H1 (cell line): ENCODE measurements at regions not wholly inside any gene's neighbourhood (a gene's known extent, or its start where the extent isn't known, plus 50 kb on each side); places are given as distances from the start of the nearest gene placed in this dataset.

ENCODE experiments used
- CTCF ChIA-PET: fragments of 300-600 bp; sonication (Branson Sonifier 250); formaldehyde crosslinking; loops from one replicate; lab custom pipeline; 2021; ENCODE audit not compliant: partially characterized antibody; lab: Charles Lee
- POLR2A ChIA-PET: fragments of 300-600 bp; sonication (Branson Sonifier 250); formaldehyde crosslinking; loops from one replicate; lab custom pipeline; 2021; ENCODE audit warnings: inconsistent platforms; ENCODE audit not compliant: partially characterized antibody; lab: Charles Lee
- DNase-seq, 2 experiments: peaks; one replicate each; pipeline versions ENCODE4 v3.0.0 to v3.0.0-alpha.2; 2010 to 2022; ENCODE audit warnings: low spot score in 2 of 2, low read depth in 1 of 2, mixed read lengths in 1 of 2
- FAIRE-seq: peaks from 2 replicates; lab custom pipeline; 2011; peaks lifted over from hg19 to GRCh38; lab: Jason Lieb, UNC
- H2AFZ ChIP-seq: 2 replicates; pipeline ENCODE4 v1.8.1; 2012; ENCODE audit warnings: low read length, inconsistent platforms
- H2AK5ac ChIP-seq: 2 replicates; pipeline ENCODE4 v1.6.1; 2013; ENCODE audit warnings: low read depth, low read length
- H2BK120ac ChIP-seq: replicated peaks from 2 replicates; pipeline ENCODE3; 2013; ENCODE audit warnings: low read depth, low read length, inconsistent platforms
- H2BK12ac ChIP-seq: 2 replicates; pipeline ENCODE4 v1.6.1; 2013; ENCODE audit warnings: low read depth, low read length
- H2BK15ac ChIP-seq: 2 replicates; pipeline ENCODE4 v1.6.1; 2013; ENCODE audit warnings: low read length
- H2BK20ac ChIP-seq: 2 replicates; pipeline ENCODE4 v1.6.1; 2013; ENCODE audit warnings: low read length
- H2BK5ac ChIP-seq: 2 replicates; pipeline ENCODE4 v1.6.1; 2013; ENCODE audit warnings: low read depth, low read length
- H3K14ac ChIP-seq: 2 replicates; pipeline ENCODE4 v1.6.1; 2013; ENCODE audit warnings: inconsistent platforms; ENCODE audit not compliant: insufficient read length
- H3K18ac ChIP-seq: 2 replicates; pipeline ENCODE4 v1.6.1; 2013; ENCODE audit warnings: low read length; ENCODE audit errors: extremely low read depth
- H3K23ac ChIP-seq: 2 replicates; pipeline ENCODE4 v1.6.1; 2013; ENCODE audit warnings: inconsistent platforms; ENCODE audit not compliant: insufficient read length
- H3K23me2 ChIP-seq: 2 replicates; pipeline ENCODE4 v1.6.1; 2013; ENCODE audit warnings: low read depth, low read length
- H3K27ac ChIP-seq: 2 replicates; pipeline ENCODE4 v1.6.1; 2011; ENCODE audit warnings: low read depth, low read length, inconsistent platforms
- H3K27me3 ChIP-seq, 4 experiments: replicated peaks in 1 of 4; 1 replicate in 1 of 4; 2 replicates in 3 of 4; pipeline versions ENCODE4 v1.6.1 to v1.8.1; 2011 to 2013; ENCODE audit warnings: low read length in 3 of 4, mild to moderate bottlenecking in 3 of 4, inconsistent platforms in 2 of 4, mixed read lengths in 2 of 4, moderate library complexity in 1 of 4; ENCODE audit not compliant: control insufficient read depth in 3 of 4, insufficient read depth in 3 of 4; ENCODE audit errors: extremely low read depth in 1 of 4
- H3K36me3 ChIP-seq, 4 experiments: 2 replicates each; pipeline versions ENCODE4 v1.6.1 to v1.8.1; 2011 to 2013; ENCODE audit warnings: mild to moderate bottlenecking in 4 of 4, low read length in 3 of 4, moderate library complexity in 2 of 4, control low read depth in 1 of 4, inconsistent platforms in 1 of 4; ENCODE audit not compliant: insufficient read depth in 4 of 4, control insufficient read depth in 2 of 4
- H3K4ac ChIP-seq: replicated peaks from 2 replicates; pipeline ENCODE3; 2013; ENCODE audit warnings: low read length, low read depth, mixed read lengths, inconsistent platforms; ENCODE audit not compliant: insufficient read length
- H3K4me1 ChIP-seq, 4 experiments: replicated peaks in 1 of 4; 1 replicate in 1 of 4; 2 replicates in 3 of 4; pipeline versions ENCODE4 v1.6.1 to v1.8.1; 2011 to 2013; ENCODE audit warnings: low read length in 3 of 4, inconsistent platforms in 2 of 4, mixed read lengths in 1 of 4; ENCODE audit not compliant: insufficient read depth in 4 of 4, control insufficient read depth in 3 of 4
- H3K4me2 ChIP-seq, 2 experiments: 2 replicates each; pipeline versions ENCODE4 v1.6.1 to v1.8.1; 2011 to 2013; ENCODE audit warnings: low read depth in 2 of 2, low read length in 2 of 2, control low read depth in 1 of 2, inconsistent platforms in 1 of 2, mild to moderate bottlenecking in 1 of 2; ENCODE audit not compliant: insufficient read depth in 1 of 2
- H3K4me3 ChIP-seq, 4 experiments: fragments of 200-600, 300-600 bp in 1 of 4; sonication (generic), shearing (Covaris generic), sonication (Bioruptor Twin) in 1 of 4; 2 replicates each; pipeline versions ENCODE4 v1.5.1 to v1.8.1; 2011 to 2016; ENCODE audit warnings: low read length in 4 of 4, low read depth in 3 of 4, control low read depth in 2 of 4, inconsistent platforms in 2 of 4, mild to moderate bottlenecking in 2 of 4, mixed read lengths in 1 of 4, moderate library complexity in 1 of 4; ENCODE audit not compliant: insufficient read depth in 2 of 4; ENCODE audit errors: extremely low read depth in 1 of 4
- H3K56ac ChIP-seq: replicated peaks from 2 replicates; pipeline ENCODE3; 2013; ENCODE audit warnings: low read depth, mild to moderate bottlenecking, mixed read lengths, low read length, inconsistent platforms; ENCODE audit not compliant: insufficient read length
- H3K79me1 ChIP-seq: 2 replicates; pipeline ENCODE4 v1.6.1; 2013; ENCODE audit warnings: low read depth, low read length, control low read depth
- H3K79me2 ChIP-seq, 2 experiments: 2 replicates each; pipeline versions ENCODE4 v1.6.1 to v1.8.1; 2012 to 2013; ENCODE audit warnings: low read length in 2 of 2, mild to moderate bottlenecking in 2 of 2, inconsistent platforms in 1 of 2; ENCODE audit not compliant: insufficient read depth in 2 of 2, control insufficient read depth in 1 of 2
- H3K9ac ChIP-seq, 4 experiments: replicated peaks in 1 of 4; 1 replicate in 1 of 4; 2 replicates in 3 of 4; pipeline versions ENCODE4 v1.6.1 to v1.8.1; 2011 to 2013; ENCODE audit warnings: low read depth in 3 of 4, low read length in 3 of 4, control low read depth in 2 of 4, mild to moderate bottlenecking in 2 of 4, moderate library complexity in 2 of 4, inconsistent platforms in 1 of 4; ENCODE audit errors: extremely low read depth in 1 of 4
- H3K9me3 ChIP-seq, 2 experiments: 2 replicates each; pipeline versions ENCODE4 v1.6.1 to v1.8.1; 2012 to 2013; ENCODE audit warnings: mild to moderate bottlenecking in 2 of 2, moderate library complexity in 2 of 2, control low read depth in 1 of 2, inconsistent platforms in 1 of 2, low read depth in 1 of 2, low read length in 1 of 2, mixed read lengths in 1 of 2; ENCODE audit not compliant: insufficient read depth in 2 of 2
- H4K20me1 ChIP-seq, 2 experiments: replicated peaks in 1 of 2; 2 replicates each; pipeline versions ENCODE3 to v1.8.1; 2011 to 2013; ENCODE audit warnings: inconsistent platforms in 2 of 2, low read length in 2 of 2, mild to moderate bottlenecking in 1 of 2; ENCODE audit not compliant: insufficient read depth in 2 of 2, control insufficient read depth in 1 of 2
- H4K5ac ChIP-seq: 2 replicates; pipeline ENCODE4 v1.6.1; 2013; ENCODE audit warnings: low read length, low read depth, mixed read lengths, inconsistent platforms; ENCODE audit not compliant: insufficient read length
- H4K8ac ChIP-seq: 2 replicates; pipeline ENCODE4 v1.8.0; 2013; ENCODE audit warnings: mild to moderate bottlenecking, moderate library complexity, low read length, inconsistent platforms; ENCODE audit not compliant: insufficient read depth; ENCODE audit errors: extremely low read depth
- H4K91ac ChIP-seq: replicated peaks from 2 replicates; pipeline ENCODE3; 2013; ENCODE audit warnings: low read length, mixed read lengths, inconsistent platforms; ENCODE audit not compliant: insufficient read length
- E2F6 ChIP-seq: IDR thresholded peaks from 2 replicates; pipeline ENCODE4 v1.6.1; 2012; ENCODE audit warnings: inconsistent platforms
- RAD21 ChIP-seq, 2 experiments: IDR thresholded peaks in 1 of 2; conservative IDR thresholded peaks in 1 of 2; 2 replicates each; pipeline ENCODE4 v1.6.1; 2011; ENCODE audit warnings: low read depth in 2 of 2, low read length in 2 of 2, improper control_type of control experiment in 1 of 2, inconsistent platforms in 1 of 2, mild to moderate bottlenecking in 1 of 2, moderate library complexity in 1 of 2
- WGBS, 2 experiments: shearing (Covaris generic) in 1 of 2; methylation state at CpG; one replicate each; pipeline versions ENCODE4 v1.1.6 to v1.1.7; 2013 to 2015; ENCODE audit warnings: low lambda C conversion rate in 2 of 2, mixed read lengths in 2 of 2, inconsistent platforms in 1 of 2, low coverage in 1 of 2, missing lambda C conversion rate in 1 of 2; ENCODE audit not compliant: insufficient replicate concordance in 2 of 2, insufficient coverage in 1 of 2, insufficient read length in 1 of 2; ENCODE audit errors: extremely low coverage in 1 of 2, missing lambda C conversion rate in 1 of 2; 5-methylcytosine and 5-hydroxymethylcytosine counted together
- TF ChIP-seq, protein P1 (sequence below), 3 experiments: IDR thresholded peaks; 1 replicate in 2 of 3; 2 replicates in 1 of 3; pipeline versions ENCODE4 v1.5.1 to v1.6.1; 2011; ENCODE audit warnings: low read length in 3 of 3, mild to moderate bottlenecking in 3 of 3, inconsistent platforms in 2 of 3, low read depth in 1 of 3, moderate library complexity in 1 of 3; ENCODE audit not compliant: insufficient read depth in 1 of 3; ENCODE audit errors: control extremely low read depth in 1 of 3

DNA sequence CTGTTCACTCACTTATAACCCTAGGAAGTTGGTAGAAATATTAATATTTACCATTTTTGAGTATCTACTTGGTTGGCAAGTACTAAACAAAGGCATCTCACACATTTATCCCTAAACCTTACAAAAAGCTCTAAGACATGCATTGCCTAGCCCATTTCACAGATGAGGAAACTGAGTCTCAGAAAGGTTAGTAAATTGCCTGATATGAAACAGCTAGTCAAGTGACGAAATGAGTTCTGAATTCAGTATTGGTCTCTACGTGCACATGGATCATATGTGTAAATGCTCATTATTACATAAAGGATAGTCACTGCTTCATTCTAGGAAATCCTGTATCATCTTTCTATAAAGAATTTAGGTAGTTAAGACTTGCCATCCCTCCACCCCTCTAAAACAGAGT lies 105.1 kb downstream of the BARHL2 start:
- 91% methylated on average over 2 of the region's 2 CpGs; no CpG with 5 or more reads in 1 of the 2 experiments for WGBS, 2 experiments
- H3K4me1 ChIP-seq = peaks cover 0 to 4% (median 1%) of the 10 kb centered on the region in 4 experiments; a peak in 1 of 7 replicates
- H4K5ac ChIP-seq = no peak overlapping the region
- H3K9ac ChIP-seq = no peak overlapping the region
- POLR2A ChIA-PET = no interaction called here
- no peak overlapping the region for H2AK5ac ChIP-seq
- no peaks in the 10 kb centered on the region for H4K20me1 ChIP-seq
- no peak for DNase-seq
- no peak overlapping the region for H3K4me2 ChIP-seq
- H3K79me1 ChIP-seq = no peaks in the 10 kb centered on the region
- H4K8ac ChIP-seq = no peak overlapping the region
- no peaks in the 10 kb centered on the region for H3K36me3 ChIP-seq
- no peak overlapping the region for H3K27ac ChIP-seq
- no peak for TF ChIP-seq RAD21 (IDR thresholded peaks at IDR 0.05 in 1 of 2, conservative IDR thresholded peaks at IDR 0.05 in 1 of 2; ENCODE audit: low read depth in 2 of 2, low read length in 2 of 2)
- no peak for TF ChIP-seq E2F6
- TF ChIP-seq, protein P1, sequence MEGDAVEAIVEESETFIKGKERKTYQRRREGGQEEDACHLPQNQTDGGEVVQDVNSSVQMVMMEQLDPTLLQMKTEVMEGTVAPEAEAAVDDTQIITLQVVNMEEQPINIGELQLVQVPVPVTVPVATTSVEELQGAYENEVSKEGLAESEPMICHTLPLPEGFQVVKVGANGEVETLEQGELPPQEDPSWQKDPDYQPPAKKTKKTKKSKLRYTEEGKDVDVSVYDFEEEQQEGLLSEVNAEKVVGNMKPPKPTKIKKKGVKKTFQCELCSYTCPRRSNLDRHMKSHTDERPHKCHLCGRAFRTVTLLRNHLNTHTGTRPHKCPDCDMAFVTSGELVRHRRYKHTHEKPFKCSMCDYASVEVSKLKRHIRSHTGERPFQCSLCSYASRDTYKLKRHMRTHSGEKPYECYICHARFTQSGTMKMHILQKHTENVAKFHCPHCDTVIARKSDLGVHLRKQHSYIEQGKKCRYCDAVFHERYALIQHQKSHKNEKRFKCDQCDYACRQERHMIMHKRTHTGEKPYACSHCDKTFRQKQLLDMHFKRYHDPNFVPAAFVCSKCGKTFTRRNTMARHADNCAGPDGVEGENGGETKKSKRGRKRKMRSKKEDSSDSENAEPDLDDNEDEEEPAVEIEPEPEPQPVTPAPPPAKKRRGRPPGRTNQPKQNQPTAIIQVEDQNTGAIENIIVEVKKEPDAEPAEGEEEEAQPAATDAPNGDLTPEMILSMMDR (IDR thresholded peaks at IDR 0.05; ENCODE audit: control extremely low read depth in 1 of 3, insufficient read depth in 1 of 3, low read depth in 1 of 3, low read length in 3 of 3) = no peak
- no peak overlapping the region for H3K23ac ChIP-seq
- H3K27me3 ChIP-seq = no peaks in the 10 kb centered on the region; a peak in 1 of 7 replicates
- no peak overlapping the region for H3K56ac ChIP-seq
- H3K4me3 ChIP-seq = no peak overlapping the region
- H3K18ac ChIP-seq = no peak overlapping the region
- CTCF ChIA-PET = interaction anchor here (1.6 to 1.7 kb wide), 2 partner anchors 20 to 93 kb away, joined by 3 to 4 read pairs; no protein-coding TSS in a partner anchor
- H2BK20ac ChIP-seq = no peak overlapping the region
- no peak overlapping the region for H4K91ac ChIP-seq
- H3K14ac ChIP-seq = no peak overlapping the region
- no peak overlapping the region for H2BK15ac ChIP-seq
- H3K9me3 ChIP-seq = no peaks in the 10 kb centered on the region
- no peak for FAIRE-seq
- no peaks in the 10 kb centered on the region for H3K79me2 ChIP-seq
- no peaks in the 10 kb centered on the region for H3K23me2 ChIP-seq
- no peak overlapping the region for H2AFZ ChIP-seq
- H3K4ac ChIP-seq = no peak overlapping the region
- H2BK120ac ChIP-seq = no peak overlapping the region
- no peak overlapping the region for H2BK5ac ChIP-seq
- no peak overlapping the region for H2BK12ac ChIP-seq
